ENCODE measurements at regions not wholly inside any gene's neighbourhood (a gene's known extent, or its start where the extent isn't known, plus 50 kb on each side); places are given as distances from the start of the nearest gene placed in this dataset.

- TF ChIP-seq, protein P1, sequence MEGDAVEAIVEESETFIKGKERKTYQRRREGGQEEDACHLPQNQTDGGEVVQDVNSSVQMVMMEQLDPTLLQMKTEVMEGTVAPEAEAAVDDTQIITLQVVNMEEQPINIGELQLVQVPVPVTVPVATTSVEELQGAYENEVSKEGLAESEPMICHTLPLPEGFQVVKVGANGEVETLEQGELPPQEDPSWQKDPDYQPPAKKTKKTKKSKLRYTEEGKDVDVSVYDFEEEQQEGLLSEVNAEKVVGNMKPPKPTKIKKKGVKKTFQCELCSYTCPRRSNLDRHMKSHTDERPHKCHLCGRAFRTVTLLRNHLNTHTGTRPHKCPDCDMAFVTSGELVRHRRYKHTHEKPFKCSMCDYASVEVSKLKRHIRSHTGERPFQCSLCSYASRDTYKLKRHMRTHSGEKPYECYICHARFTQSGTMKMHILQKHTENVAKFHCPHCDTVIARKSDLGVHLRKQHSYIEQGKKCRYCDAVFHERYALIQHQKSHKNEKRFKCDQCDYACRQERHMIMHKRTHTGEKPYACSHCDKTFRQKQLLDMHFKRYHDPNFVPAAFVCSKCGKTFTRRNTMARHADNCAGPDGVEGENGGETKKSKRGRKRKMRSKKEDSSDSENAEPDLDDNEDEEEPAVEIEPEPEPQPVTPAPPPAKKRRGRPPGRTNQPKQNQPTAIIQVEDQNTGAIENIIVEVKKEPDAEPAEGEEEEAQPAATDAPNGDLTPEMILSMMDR (conservative IDR thresholded peaks at IDR 0.05): no peak
- no peak for TF ChIP-seq ZFX (IDR thresholded peaks at IDR 0.05)
Observed at GRCh38 chr12:92261692-92262091, 116.0 kb upstream of the BTG1 start.
